ENCODE measurements at regions not wholly inside any gene's neighbourhood (a gene's known extent, or its start where the extent isn't known, plus 50 kb on each side); places are given as distances from the start of the nearest gene placed in this dataset.

GRCh38 chr9:80222466-80223169 lies 650.9 kb downstream of the TLE4 start:
- Mint-ChIP-seq H3K4me3 (no peak overlapping the region), H3K4me1 (no peaks in the 10 kb centered on the region), H3K27me3 (ENCODE audit: low read depth) (no peaks in the 10 kb centered on the region), H3K36me3 (ENCODE audit: insufficient read depth in 1 of 3, low read depth in 3 of 3) (no peaks in the 10 kb centered on the region), H3K27ac (no peak overlapping the region), H3K9me3 (no peaks in the 10 kb centered on the region; a peak in 2 of 5 replicates)
- no peak for TF ChIP-seq CTCF (conservative IDR thresholded peaks at IDR 0.05)
- Histone ChIP-seq H3K4me1 (ENCODE audit: insufficient read depth, low read length) (no peaks in the 10 kb centered on the region), H2AK5ac (ENCODE audit: insufficient read length, low read length) (no peak overlapping the region), H4K8ac (replicated peaks; ENCODE audit: insufficient read length, low read depth, low read length) (no peak overlapping the region), H3K9me3 (ENCODE audit: control insufficient read depth, low read depth, low read length) (no peaks in the 10 kb centered on the region), H3K56ac (ENCODE audit: insufficient read length, low read depth, low read length) (no peak overlapping the region), H3K18ac (ENCODE audit: insufficient read length, low read depth, low read length) (no peak overlapping the region), H3K14ac (ENCODE audit: insufficient read depth, low read length) (no peak overlapping the region), H2BK15ac (ENCODE audit: low read depth, low read length) (no peak overlapping the region), H3T11ph (ENCODE audit: low read length) (no peak overlapping the region), H3K23me2 (ENCODE audit: insufficient read length, low read depth, low read length, poor library complexity, severe bottlenecking) (no peaks in the 10 kb centered on the region), H4K20me1 (ENCODE audit: control insufficient read depth, insufficient read depth, insufficient read length) (no peaks in the 10 kb centered on the region), H4K91ac (ENCODE audit: insufficient read length, low read depth, low read length) (no peak overlapping the region), H3K79me2 (ENCODE audit: insufficient read depth, low read length) (no peaks in the 10 kb centered on the region), H3K4me2 (ENCODE audit: insufficient read depth, insufficient read length, low read length) (no peak overlapping the region), H3K9ac (ENCODE audit: extremely low read depth, insufficient read length, low read length) (no peak overlapping the region), H2BK120ac (ENCODE audit: low read depth, low read length, poor library complexity, severe bottlenecking) (no peak overlapping the region), H2BK12ac (ENCODE audit: insufficient read length, low read depth, low read length) (no peak overlapping the region), H4K5ac (ENCODE audit: insufficient read length, low read depth, low read length) (no peak overlapping the region), H2BK5ac (ENCODE audit: insufficient read length, low read length) (no peak overlapping the region), H3K4ac (ENCODE audit: low read depth, low read length) (no peak overlapping the region), H3K27me3 (ENCODE audit: insufficient read depth, low read length) (no peaks in the 10 kb centered on the region), H3K79me1 (ENCODE audit: insufficient read depth, low read depth, low read length, poor library complexity, severe bottlenecking) (no peaks in the 10 kb centered on the region), H2BK20ac (ENCODE audit: low read depth, low read length, poor library complexity, severe bottlenecking) (no peak overlapping the region), H3K23ac (ENCODE audit: insufficient read length, low read depth, low read length) (no peak overlapping the region), H2AFZ (ENCODE audit: low read length) (no peak overlapping the region), H3K27ac (ENCODE audit: insufficient read length, low read depth, low read length) (no peak overlapping the region)
- WGBS (ENCODE audit: extremely low coverage, insufficient read length, low lambda C conversion rate): no CpG with 5 or more reads among the region's 3 CpGs
- no peak for DNase-seq

Data from H9 (cell line).